Nephron progenitor cell (in vitro differentiated cells): ENCODE measurements at regions not wholly inside any gene's neighbourhood (a gene's known extent, or its start where the extent isn't known, plus 50 kb on each side); places are given as distances from the start of the nearest gene placed in this dataset.

ENCODE experiments used
- DNase-seq: peaks from one replicate; pipeline ENCODE4 v3.0.0; 2021
- H3K27ac Mint-ChIP-seq: 2 replicates; pipeline ENCODE4 v1.8.0; 2021; ENCODE audit warnings: mild to moderate bottlenecking, moderate library complexity, mixed read lengths
- H3K27me3 Mint-ChIP-seq: 2 replicates; pipeline ENCODE4 v1.8.0; 2021; ENCODE audit warnings: mild to moderate bottlenecking, low read depth, mixed read lengths; ENCODE audit not compliant: poor library complexity
- H3K36me3 Mint-ChIP-seq: 2 replicates; pipeline ENCODE4 v1.8.0; 2021; ENCODE audit warnings: low read depth, mixed read lengths
- H3K4me1 Mint-ChIP-seq: 2 replicates; pipeline ENCODE4 v1.8.0; 2021; ENCODE audit warnings: mixed read lengths
- H3K4me3 Mint-ChIP-seq: 2 replicates; pipeline ENCODE4 v1.8.0; 2021; ENCODE audit warnings: mild to moderate bottlenecking, moderate library complexity, mixed read lengths
- H3K9me3 Mint-ChIP-seq: 2 replicates; pipeline ENCODE4 v1.8.0; 2021; ENCODE audit warnings: mild to moderate bottlenecking, moderate library complexity, mixed read lengths
- TF ChIP-seq, protein P1 (sequence below): fragments of 200-600 bp; sonication (generic); IDR thresholded peaks from 2 replicates; pipeline ENCODE4 v1.5.0; 2021; ENCODE audit warnings: antibody characterized with exemption

DNA sequence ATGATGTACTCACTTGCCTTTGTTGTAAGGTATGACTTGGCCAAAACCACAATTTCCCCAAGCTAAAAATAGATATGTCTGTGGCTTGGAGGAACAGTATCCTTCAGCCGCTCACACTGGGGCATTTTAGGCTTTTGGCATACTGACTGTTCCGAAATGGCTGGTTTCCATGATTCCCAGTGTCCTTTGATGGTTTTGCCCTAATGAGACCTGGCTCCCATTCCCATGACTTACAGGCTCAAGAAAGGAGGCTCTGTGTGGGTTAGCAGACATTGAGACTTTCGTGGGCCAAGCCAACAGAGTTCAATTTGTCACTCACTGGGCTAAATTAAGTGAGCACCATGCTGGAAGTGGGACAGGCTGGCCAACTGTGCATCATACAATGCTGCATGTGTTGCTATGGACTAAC is 150.6 kb downstream of the CEP135 start:
- Mint-ChIP-seq H3K27me3 (no peaks in the 10 kb centered on the region), H3K27ac (no peak overlapping the region)
- no peak for DNase-seq

GRCh38 chr4:56093576-56093975 is 144.8 kb downstream of the CEP135 start:
- no peak for DNase-seq
- no peak overlapping the region for H3K27ac Mint-ChIP-seq
- H3K9me3 Mint-ChIP-seq, result no peaks in the 10 kb centered on the region
- no peak overlapping the region for H3K4me3 Mint-ChIP-seq
- no peaks in the 10 kb centered on the region for H3K27me3 Mint-ChIP-seq
- peaks cover 22% of the 10 kb centered on the region for H3K36me3 Mint-ChIP-seq
- TF ChIP-seq, protein P1, sequence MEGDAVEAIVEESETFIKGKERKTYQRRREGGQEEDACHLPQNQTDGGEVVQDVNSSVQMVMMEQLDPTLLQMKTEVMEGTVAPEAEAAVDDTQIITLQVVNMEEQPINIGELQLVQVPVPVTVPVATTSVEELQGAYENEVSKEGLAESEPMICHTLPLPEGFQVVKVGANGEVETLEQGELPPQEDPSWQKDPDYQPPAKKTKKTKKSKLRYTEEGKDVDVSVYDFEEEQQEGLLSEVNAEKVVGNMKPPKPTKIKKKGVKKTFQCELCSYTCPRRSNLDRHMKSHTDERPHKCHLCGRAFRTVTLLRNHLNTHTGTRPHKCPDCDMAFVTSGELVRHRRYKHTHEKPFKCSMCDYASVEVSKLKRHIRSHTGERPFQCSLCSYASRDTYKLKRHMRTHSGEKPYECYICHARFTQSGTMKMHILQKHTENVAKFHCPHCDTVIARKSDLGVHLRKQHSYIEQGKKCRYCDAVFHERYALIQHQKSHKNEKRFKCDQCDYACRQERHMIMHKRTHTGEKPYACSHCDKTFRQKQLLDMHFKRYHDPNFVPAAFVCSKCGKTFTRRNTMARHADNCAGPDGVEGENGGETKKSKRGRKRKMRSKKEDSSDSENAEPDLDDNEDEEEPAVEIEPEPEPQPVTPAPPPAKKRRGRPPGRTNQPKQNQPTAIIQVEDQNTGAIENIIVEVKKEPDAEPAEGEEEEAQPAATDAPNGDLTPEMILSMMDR, result no peak
- peaks cover 26% of the 10 kb centered on the region for H3K4me1 Mint-ChIP-seq

More for the DNA sequence above, 150.6 kb downstream of the CEP135 start:
- H3K4me3 Mint-ChIP-seq, result no peak overlapping the region
- peaks cover 11% of the 10 kb centered on the region for H3K9me3 Mint-ChIP-seq
- peaks cover 24% of the 10 kb centered on the region for H3K36me3 Mint-ChIP-seq
- peaks cover 30% of the 10 kb centered on the region for H3K4me1 Mint-ChIP-seq
- TF ChIP-seq, protein P1, result no peak

- TF ChIP-seq, protein P1, result no peak
- Mint-ChIP-seq H3K4me1 (peaks cover 26% of the 10 kb centered on the region), H3K27me3 (no peaks in the 10 kb centered on the region), H3K27ac (no peak overlapping the region), H3K4me3 (no peak overlapping the region), H3K36me3 (peaks cover 22% of the 10 kb centered on the region), H3K9me3 (no peaks in the 10 kb centered on the region)
- no peak for DNase-seq
These were observed 143.8 kb downstream of the CEP135 start for GRCh38 chr4:56092540-56092939.

GRCh38 chr4:56086561-56086960 is 137.8 kb downstream of the CEP135 start:
- no peak overlapping the region for H3K27ac Mint-ChIP-seq
- peaks cover 25% of the 10 kb centered on the region for H3K4me1 Mint-ChIP-seq
- no peak for DNase-seq
- H3K4me3 Mint-ChIP-seq, result no peak overlapping the region
- H3K9me3 Mint-ChIP-seq, result no peaks in the 10 kb centered on the region
- TF ChIP-seq, protein P1, result no peak
- H3K36me3 Mint-ChIP-seq, result peaks cover 10% of the 10 kb centered on the region
- no peaks in the 10 kb centered on the region for H3K27me3 Mint-ChIP-seq

DNA sequence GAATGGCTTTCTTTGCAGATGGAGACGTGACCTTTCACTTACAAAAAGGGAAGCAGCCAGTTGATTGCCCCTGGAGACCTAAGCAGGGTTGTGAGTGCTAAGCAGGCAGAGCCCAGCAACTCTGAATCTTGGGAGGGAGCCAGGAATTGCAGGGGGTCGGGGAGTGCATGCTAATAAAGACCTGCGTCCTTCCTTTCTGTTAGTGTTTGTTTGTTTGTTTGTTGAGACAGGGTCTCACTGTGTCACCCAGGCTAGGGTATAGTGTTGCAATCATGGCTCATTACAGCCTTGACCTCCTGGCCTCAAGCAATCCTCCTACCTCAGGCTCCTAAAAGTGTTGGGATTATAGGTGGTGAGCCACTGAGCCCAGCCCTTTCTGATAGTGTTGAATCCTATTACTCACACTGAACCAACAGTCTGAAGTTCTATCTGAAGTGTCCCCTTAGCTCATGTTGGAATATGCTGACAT is 137.4 kb downstream of the CEP135 start:
- TF ChIP-seq, protein P1, result no peak
- peaks cover 6% of the 10 kb centered on the region for H3K36me3 Mint-ChIP-seq
- no peak overlapping the region for H3K27ac Mint-ChIP-seq
- no peaks in the 10 kb centered on the region for H3K9me3 Mint-ChIP-seq
- DNase-seq, result peak; percentile 47
- H3K27me3 Mint-ChIP-seq, result no peaks in the 10 kb centered on the region
- H3K4me1 Mint-ChIP-seq, result peaks cover 27% of the 10 kb centered on the region
- no peak overlapping the region for H3K4me3 Mint-ChIP-seq

DNA sequence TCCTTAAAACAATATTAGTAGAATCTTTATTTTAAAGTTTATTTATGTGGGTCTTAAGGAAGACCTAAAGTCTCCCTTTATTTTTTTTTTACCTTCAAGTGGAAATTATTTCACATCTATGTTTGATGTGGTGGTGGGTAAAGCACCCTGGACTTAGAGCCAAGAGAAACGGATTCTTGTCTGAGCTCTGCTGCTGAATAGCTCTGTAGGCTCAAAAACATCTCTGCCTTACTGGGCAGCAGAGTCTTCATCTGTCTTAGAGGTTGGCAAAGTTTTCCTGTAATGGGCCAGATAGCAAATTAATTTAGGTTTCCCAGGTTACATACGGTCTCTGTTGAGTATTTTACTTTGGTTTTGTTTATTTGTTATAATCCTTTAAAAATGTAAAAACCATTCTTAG is 136.5 kb downstream of the CEP135 start:
- Mint-ChIP-seq H3K4me3 (no peak overlapping the region), H3K27ac (no peak overlapping the region)

More for the DNA sequence above, 136.5 kb downstream of the CEP135 start:
- no peaks in the 10 kb centered on the region for H3K9me3 Mint-ChIP-seq
- peaks cover 5% of the 10 kb centered on the region for H3K36me3 Mint-ChIP-seq
- TF ChIP-seq, protein P1, result no peak
- no peak for DNase-seq
- H3K27me3 Mint-ChIP-seq, result no peaks in the 10 kb centered on the region
- H3K4me1 Mint-ChIP-seq, result peaks cover 35% of the 10 kb centered on the region
